ENCODE measurements at regions not wholly inside any gene's neighbourhood (a gene's known extent, or its start where the extent isn't known, plus 50 kb on each side); places are given as distances from the start of the nearest gene placed in this dataset.

DNA sequence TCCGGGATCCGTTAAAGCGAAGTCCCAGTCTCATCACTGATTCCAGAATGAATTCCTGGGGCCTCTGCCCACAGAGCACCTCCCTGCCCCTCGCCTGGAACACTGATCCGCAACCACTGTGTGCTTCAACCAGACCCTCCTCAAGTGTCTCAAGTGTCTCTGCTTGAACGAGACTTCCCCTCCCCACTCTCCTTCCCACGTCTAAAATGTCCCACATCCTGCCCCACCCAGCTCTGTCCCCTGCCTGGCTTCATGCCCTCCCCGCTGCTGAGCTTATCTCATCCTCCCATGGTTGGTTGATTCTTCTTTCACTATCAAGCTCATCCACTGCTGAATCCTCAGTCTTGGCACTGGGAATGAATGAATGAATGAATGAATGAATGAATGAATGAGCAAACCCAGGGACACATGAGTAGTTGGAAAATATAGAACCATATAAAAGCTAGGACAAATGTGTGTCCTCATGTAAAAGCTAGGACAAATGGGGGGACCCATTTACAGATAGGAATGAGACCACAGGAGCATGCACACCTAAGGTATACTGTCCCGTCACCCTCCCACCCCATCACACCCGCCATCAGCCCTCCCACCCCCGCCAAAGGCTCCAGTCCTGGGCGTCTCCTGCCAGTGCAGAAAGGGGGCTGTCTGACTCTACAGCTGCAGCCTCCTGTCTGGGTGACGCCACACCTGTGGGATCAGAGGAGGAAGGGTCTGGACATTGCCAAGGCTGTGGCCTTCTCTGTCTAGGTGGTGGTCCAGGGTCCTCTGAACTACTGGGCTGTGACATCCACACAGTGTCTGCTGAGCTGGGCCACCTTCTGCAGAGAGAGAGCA lies 71.4 kb upstream of the LINC01488 start:
- DNase-seq: no peak
- no peaks in the 10 kb centered on the region for H3K9me3 ChIP-seq
- intact Hi-C loops (cut with DNase I): no loop called here
- H3K4me3 ChIP-seq (replicated peaks in 1 of 3): no peak overlapping the region
- 49 to 62% methylated on average over 13 of the region's 13 CpGs for WGBS, 2 donors
- H3K36me3 ChIP-seq: no peaks in the 10 kb centered on the region
- H3K27me3 ChIP-seq: no peaks in the 10 kb centered on the region
- H3K4me1 ChIP-seq: peaks cover 0 to 4% of the 10 kb centered on the region in 2 donors
- TF ChIP-seq POLR2A (IDR thresholded peaks at IDR 0.05): no peak
- TF ChIP-seq CTCF (IDR thresholded peaks at IDR 0.05): no peak
- H3K27ac ChIP-seq: no peak overlapping the region

DNA sequence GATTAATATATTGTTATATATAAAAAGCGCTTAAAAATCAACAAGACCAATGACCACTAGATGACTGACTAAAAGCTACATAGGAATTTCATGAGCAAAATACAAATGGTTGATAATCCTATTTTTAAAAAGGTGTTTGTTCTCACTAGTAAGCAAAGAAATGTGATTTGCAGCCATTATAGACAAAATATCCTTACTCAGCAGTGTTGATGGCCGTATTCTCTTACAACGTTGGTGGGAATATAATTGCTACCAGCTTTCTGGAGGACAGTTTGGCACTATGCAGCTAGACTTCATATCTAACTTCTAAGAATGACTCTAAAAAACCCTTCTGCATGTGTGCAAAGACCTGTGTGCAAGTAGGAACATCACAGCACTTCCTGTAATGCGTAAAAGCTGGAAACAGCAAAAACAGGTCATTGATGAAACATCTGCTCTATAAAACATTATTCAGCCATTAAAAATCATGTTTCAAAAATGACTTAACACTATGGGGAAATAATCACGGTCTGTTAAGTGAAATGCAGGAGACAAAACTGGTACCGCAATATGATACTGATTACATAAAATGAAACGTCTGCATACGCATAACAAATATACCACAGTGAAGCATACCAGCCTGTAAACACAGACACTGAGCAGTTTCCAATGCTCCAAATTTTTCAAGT lies 70.1 kb upstream of the LINC01488 start:
- WGBS, 2 donors: 81 to 89% methylated on average over 8 of the region's 8 CpGs
- TF ChIP-seq CTCF (IDR thresholded peaks at IDR 0.05) (no peak), POLR2A (IDR thresholded peaks at IDR 0.05) (no peak)
- Histone ChIP-seq H3K9me3 (no peaks in the 10 kb centered on the region), H3K36me3 (no peaks in the 10 kb centered on the region), H3K27me3 (no peaks in the 10 kb centered on the region), H3K27ac (no peak overlapping the region), H3K4me3 (replicated peaks in 1 of 3) (no peak overlapping the region), H3K4me1 (peaks cover 0 to 4% of the 10 kb centered on the region in 2 donors)
- intact Hi-C loops (cut with DNase I): no loop called here
- no peak for DNase-seq

- no peaks in the 10 kb centered on the region for H3K9me3 ChIP-seq
- intact Hi-C loops (cut with DNase I): no loop called here
- H3K27me3 ChIP-seq: no peaks in the 10 kb centered on the region
- H3K4me1 ChIP-seq: peaks cover 0 to 4% of the 10 kb centered on the region in 2 donors
- no peak for TF ChIP-seq CTCF (IDR thresholded peaks at IDR 0.05)
- no peak for TF ChIP-seq POLR2A (IDR thresholded peaks at IDR 0.05)
- no peak overlapping the region for H3K4me3 ChIP-seq (replicated peaks in 1 of 3)
- WGBS, 2 donors: 93 to 95% methylated on average over 16 of the region's 16 CpGs
- no peaks in the 10 kb centered on the region for H3K36me3 ChIP-seq
- DNase-seq: no peak
- H3K27ac ChIP-seq: no peak overlapping the region
Measured at GRCh38 chr11:69413015-69413801, 68.3 kb upstream of the LINC01488 start.

DNA sequence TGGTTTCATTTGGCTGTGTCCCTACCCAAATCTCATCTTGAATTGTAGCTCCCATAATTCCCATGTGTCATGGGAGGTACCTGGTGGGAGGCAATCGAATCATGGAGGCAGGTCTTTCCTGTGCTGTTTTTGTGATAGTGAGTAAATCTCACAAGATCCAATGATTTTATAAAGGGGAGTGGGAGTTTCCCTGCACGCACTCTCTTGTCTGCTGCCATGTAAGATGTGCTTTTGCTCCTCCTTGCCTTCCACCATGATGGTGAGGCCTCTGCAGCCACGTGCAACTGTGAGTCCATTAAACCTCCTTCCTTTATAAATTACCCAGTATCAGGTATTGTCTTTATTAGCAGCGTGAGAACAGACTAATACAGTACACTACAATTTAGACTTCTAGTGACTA lies 67.5 kb upstream of the LINC01488 start:
- 95% methylated on average over 4 of the region's 4 CpGs for WGBS, 2 donors
- H3K36me3 ChIP-seq: no peaks in the 10 kb centered on the region
- H3K9me3 ChIP-seq: no peaks in the 10 kb centered on the region
- TF ChIP-seq CTCF (IDR thresholded peaks at IDR 0.05): no peak
- no peak for TF ChIP-seq POLR2A (IDR thresholded peaks at IDR 0.05)
- H3K4me3 ChIP-seq (replicated peaks in 1 of 3): no peak overlapping the region
- no peaks in the 10 kb centered on the region for H3K27me3 ChIP-seq
- H3K27ac ChIP-seq: no peak overlapping the region
- intact Hi-C loops (cut with DNase I): no loop called here
- peaks cover 0 to 4% of the 10 kb centered on the region in 2 donors for H3K4me1 ChIP-seq
- no peak for DNase-seq
